Caki2 (cell line): ENCODE measurements at regions not wholly inside any gene's neighbourhood (a gene's known extent, or its start where the extent isn't known, plus 50 kb on each side); places are given as distances from the start of the nearest gene placed in this dataset.
"Not testable (repeated sequence)": the region's sequence is repeated elsewhere in the genome, so short reads cannot be mapped to it uniquely, and the experiment has no call there.

Source experiments
- DNase-seq: peaks from one replicate; pipeline ENCODE4 v3.0.0-alpha.2; 2015; ENCODE audit warnings: low read depth
- in situ Hi-C: cut with HindIII; loops from 2 replicates; pipeline ENCODE4 v1.10.0; 2016; ENCODE audit warnings: low sequenced_read_pairs, low pct_unique_long_range_greater_than_20kb, mixed read lengths

- in situ Hi-C loops, result no loop called here
Observed at GRCh38 chr1:18557621-18558465, 72.8 kb upstream of the PAX7 start.

DNA sequence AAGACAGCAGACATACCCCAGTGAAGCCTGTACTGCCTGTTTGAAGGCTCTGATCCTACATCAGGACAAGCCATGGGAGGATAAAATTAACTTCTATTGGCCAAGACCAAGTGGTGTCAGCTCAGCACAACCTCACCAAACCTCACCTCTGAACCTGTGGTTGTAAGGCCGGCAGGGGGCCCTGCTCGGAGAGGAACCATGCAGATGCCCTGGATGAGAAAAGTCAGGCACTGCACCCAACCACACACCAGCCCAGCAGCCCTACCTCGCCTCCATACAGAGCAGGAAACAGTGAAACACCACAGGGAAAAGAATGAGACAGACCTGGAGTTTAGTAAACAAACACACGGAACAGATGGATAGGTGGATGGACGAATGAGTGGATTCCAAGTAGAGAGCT is 70.0 kb upstream of the PAX7 start:
- in situ Hi-C loops, result no loop called here
- DNase-seq, result no peak

More at GRCh38 chr1:18557621-18558465, 72.8 kb upstream of the PAX7 start:
- DNase-seq, result no peak

- in situ Hi-C loops, result no loop called here
- no peak for DNase-seq
Observed at GRCh38 chr1:18561967-18562366, 68.7 kb upstream of the PAX7 start.

DNA sequence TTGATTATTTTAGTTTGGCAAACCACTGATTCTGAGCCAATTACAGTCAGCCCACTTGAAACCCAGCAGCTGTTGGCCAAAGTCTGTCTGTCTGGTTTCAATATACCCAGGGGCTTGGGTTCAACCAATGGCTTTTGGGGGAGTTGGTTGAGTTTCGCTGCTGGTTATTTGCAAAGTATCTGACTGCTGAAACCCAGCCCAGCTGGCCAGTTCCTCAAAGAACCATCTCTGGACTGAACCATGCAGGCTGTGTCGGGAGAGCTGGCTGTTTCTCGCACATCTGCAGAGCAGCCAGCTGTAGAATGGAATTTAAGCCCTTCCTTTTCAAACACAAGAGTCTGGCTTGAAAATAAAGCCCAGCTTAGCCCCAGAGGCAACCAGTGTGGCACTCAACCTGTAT is 66.0 kb upstream of the PAX7 start:
- no peak for DNase-seq
- in situ Hi-C loops, result no loop called here

GRCh38 chr1:18565321-18565720 is 65.3 kb upstream of the PAX7 start:
- no peak for DNase-seq
- in situ Hi-C loops, result no loop called here

DNA sequence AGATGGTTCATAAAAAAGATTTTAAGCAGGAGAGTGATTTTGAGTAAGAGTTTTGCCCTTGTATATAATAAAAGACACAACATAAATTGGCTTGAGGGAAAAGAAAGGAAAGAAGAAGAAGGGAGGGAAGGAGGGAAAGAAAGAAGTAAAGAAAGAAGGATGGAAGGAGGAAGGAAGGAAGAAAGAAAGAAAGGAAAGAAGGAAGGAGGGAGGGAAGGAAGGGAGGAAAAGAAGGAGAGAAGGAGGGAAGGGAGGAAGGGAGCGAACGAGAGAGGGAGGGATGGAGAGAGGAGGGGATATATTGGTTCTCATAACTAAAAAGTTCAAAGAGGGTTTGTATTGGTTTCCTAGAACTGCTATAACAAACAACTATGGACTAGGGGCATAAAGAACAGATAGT is 62.2 kb upstream of the PAX7 start:
- in situ Hi-C loops, result no loop called here
- no peak for DNase-seq

- in situ Hi-C loops, result no loop called here
- no peak for DNase-seq
Observed at GRCh38 chr1:18569251-18569650, 61.4 kb upstream of the PAX7 start.

DNA sequence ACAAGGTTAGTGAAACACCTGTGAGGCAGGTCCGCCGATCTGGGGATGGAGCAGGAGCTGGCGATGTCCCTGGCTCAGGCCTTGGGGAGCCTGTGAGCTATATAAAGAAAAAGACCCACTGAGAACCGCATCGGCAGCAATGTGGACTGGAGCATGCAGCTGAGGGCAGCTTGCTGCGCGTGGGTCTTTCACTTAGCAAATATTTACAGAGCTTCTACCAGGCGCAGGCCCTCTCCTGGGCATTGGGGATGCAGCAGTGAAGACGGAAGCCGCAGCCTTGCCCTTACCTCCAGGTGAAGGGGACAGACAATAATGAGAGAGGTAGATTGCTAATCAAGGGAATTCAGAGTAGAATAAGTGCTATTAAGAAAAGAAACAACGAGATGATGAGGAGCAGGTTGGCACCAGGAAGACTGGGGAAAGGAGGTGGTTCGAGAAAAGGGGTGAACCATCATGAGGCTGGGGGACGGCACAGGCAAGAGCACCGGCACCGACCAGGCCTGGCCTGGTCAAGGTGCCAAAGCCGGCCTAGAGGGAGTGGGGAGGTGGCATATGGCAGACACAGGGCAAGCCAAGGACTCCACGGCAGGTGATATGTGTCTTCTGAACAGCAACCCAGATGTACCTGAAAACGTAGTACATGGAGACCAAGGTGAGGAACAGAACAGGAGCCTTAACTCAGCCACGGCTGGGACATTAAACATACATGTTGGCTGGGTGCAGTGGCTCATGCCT is 60.7 kb upstream of the PAX7 start:
- DNase-seq, result no peak
- in situ Hi-C loops, result no loop called here

GRCh38 chr1:18571275-18571674 is 59.4 kb upstream of the PAX7 start:
- in situ Hi-C loops, result no loop called here
- DNase-seq, result no peak

GRCh38 chr1:18572022-18572880 is 58.4 kb upstream of the PAX7 start:
- no peak for DNase-seq
- in situ Hi-C loops, result no loop called here

GRCh38 chr1:18573170-18573569 is 57.5 kb upstream of the PAX7 start:
- DNase-seq, result no peak
- in situ Hi-C loops, result no loop called here

GRCh38 chr1:18574754-18575153 is 55.9 kb upstream of the PAX7 start:
- in situ Hi-C loops, result no loop called here
- no peak for DNase-seq

DNA sequence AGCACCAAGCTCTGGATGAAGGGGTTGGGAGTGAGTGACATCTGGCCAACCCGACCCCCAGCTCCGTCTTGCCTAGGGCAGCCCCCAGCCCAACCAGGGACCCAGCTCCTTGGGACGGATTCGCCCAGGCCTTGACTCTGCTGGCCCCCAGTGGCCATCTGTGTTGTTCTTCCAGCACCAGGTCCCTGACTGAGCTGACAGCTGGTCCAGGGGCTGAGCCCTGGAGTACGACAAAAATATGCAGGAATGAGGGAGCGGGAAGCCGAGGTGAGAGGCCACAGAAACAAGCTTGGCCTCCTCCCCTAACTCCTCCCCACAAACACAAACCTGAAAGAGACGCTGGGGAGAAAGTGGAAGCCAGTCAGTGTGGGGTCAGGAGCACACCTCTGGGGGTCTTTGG is 55.0 kb upstream of the PAX7 start:
- in situ Hi-C loops, result no loop called here
- DNase-seq, result no peak

GRCh38 chr1:18578271-18578670 is 52.4 kb upstream of the PAX7 start:
- no peak for DNase-seq

GRCh38 chr1:18579267-18579666 is 51.4 kb upstream of the PAX7 start:
- in situ Hi-C loops, result not testable (repeated sequence)

More at GRCh38 chr1:18578271-18578670, 52.4 kb upstream of the PAX7 start:
- in situ Hi-C loops, result no loop called here

DNA sequence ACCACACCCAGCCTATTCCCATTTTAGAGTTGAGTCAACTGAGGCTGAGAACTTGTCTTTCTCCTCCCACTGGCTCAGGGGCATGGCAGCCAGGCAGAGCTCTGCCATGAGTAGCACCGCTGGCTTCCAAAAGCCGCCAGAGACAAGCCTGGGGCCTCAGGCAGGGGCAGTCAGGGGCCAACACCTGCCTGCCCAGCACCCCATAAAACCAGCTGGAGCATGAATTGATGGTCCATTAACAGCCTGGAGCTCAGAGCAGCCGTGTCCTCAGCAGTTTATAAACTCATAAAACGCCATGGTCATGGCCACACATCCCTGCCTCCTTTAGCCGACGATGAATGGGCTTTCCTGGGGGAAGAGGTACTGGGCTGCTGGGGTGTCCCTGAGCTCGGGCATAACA is 50.6 kb upstream of the PAX7 start:
- in situ Hi-C loops, result no loop called here
- DNase-seq, result no peak

More at GRCh38 chr1:18579267-18579666, 51.4 kb upstream of the PAX7 start:
- DNase-seq, result peak; percentile 7

DNA sequence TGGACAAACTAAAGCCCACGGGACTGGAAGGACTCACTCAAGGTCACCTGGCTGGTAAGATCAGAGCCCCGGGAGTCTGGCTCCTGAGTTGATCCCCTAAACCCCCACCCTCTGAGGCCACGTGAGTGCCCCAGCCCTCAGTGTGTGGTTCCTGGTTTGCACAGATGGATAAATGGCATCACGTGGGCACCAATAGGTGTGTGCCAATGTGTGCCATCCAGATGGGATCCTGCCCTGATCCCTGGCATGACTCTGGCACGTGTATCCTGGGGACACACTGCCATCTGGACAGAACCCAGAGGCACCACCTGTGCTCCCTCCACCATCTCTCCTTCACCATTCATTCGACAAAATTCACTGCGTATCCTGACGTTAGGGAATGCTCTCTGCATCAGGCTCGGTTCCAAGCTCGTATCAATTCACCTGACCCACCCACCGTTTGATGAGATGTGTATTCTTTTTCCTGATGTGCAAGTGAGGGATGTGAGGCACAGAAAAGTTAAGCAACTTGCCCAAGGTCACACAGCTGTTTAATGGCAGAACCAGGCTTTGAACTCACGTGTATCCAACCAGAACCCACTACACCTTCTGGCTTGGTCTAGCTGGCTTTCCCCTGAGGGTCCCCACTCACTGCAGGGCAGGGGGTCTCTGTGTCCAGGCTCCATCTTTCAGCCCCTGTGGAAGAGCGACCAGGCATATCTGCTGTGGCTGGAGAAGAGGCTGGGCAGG is 49.8 kb upstream of the PAX7 start:
- in situ Hi-C loops, result no loop called here
- DNase-seq, result no peak
